Transverse colon (tissue), 4 donors: ENCODE measurements at regions not wholly inside any gene's neighbourhood (a gene's known extent, or its start where the extent isn't known, plus 50 kb on each side); places are given as distances from the start of the nearest gene placed in this dataset.

Experiments used
- DNase-seq: peaks from one replicate; pipeline ENCODE4 v3.0.0-alpha.2; 2019
- H3K27ac ChIP-seq, 4 donors: fragments of 200-600 bp; sonication (generic); 2 replicates each; pipeline ENCODE4 v1.5.1; 2016 to 2018; ENCODE audit warnings: inconsistent platforms in 4 of 4
- H3K27me3 ChIP-seq: fragments of 200-600 bp; sonication (generic); 2 replicates; pipeline ENCODE4 v1.5.1; 2017; ENCODE audit warnings: inconsistent platforms
- H3K36me3 ChIP-seq, 4 donors: fragments of 200-600 bp; sonication (generic); 2 replicates each; pipeline ENCODE4 v1.5.1; 2017 to 2019; ENCODE audit warnings: inconsistent platforms in 4 of 4
- H3K4me1 ChIP-seq, 4 donors: fragments of 200-600 bp; sonication (generic); 2 replicates each; pipeline ENCODE4 v1.5.1; 2017 to 2020; ENCODE audit warnings: inconsistent platforms in 4 of 4
- H3K4me3 ChIP-seq, 4 donors: fragments of 200-600 bp; sonication (generic); 1 replicate in 1 of 4; 2 replicates in 3 of 4; pipeline versions ENCODE4 v1.5.1 to v1.6.1; 2017 to 2019; ENCODE audit warnings: inconsistent platforms in 4 of 4
- H3K9me3 ChIP-seq, 2 donors: fragments of 200-600 bp; sonication (generic); 2 replicates each; pipeline ENCODE4 v1.5.1; 2017 to 2019; ENCODE audit warnings: inconsistent platforms in 2 of 2
- CTCF ChIP-seq, 5 experiments: fragments of 200-600 bp in 3 of 5; fragments of 450-650 bp in 2 of 5; sonication (generic) in 3 of 5; IDR thresholded peaks; 1 replicate in 2 of 5; 2 replicates in 3 of 5; pipeline ENCODE4 v1.5.1; 2016 to 2017; ENCODE audit warnings: antibody characterized with exemption in 5 of 5, inconsistent platforms in 3 of 5, mild to moderate bottlenecking in 2 of 5, moderate library complexity in 1 of 5
- EP300 ChIP-seq: sonication (generic); formaldehyde crosslinking; IDR thresholded peaks from one replicate; pipeline ENCODE4 v1.6.1; 2017; ENCODE audit warnings: antibody characterized with exemption, low read depth
- POLR2A ChIP-seq: fragments of 450-650 bp; IDR thresholded peaks from one replicate; pipeline ENCODE4 v1.6.1; 2016; ENCODE audit warnings: antibody characterized with exemption, mild to moderate bottlenecking, moderate library complexity
- POLR2AphosphoS5 ChIP-seq, 3 donors: sonication (generic); formaldehyde crosslinking; IDR thresholded peaks; one replicate each; pipeline ENCODE4 v1.6.1; 2016; ENCODE audit warnings: antibody characterized with exemption in 3 of 3
- WGBS, 2 donors: methylation state at CpG; one replicate each; pipeline ENCODE4 v1.1.5; 2018; ENCODE audit warnings: low coverage in 1 of 2; 5-methylcytosine and 5-hydroxymethylcytosine counted together
- in situ Hi-C, 4 donors: fragments of 200-750 bp; cut with MboI; loops; one replicate each; pipeline versions ENCODE4 v1.15.0 to v1.15.1; 2017; ENCODE audit warnings: low sequenced_read_pairs in 3 of 4, low pct_ligation_motif_present in 1 of 4, low pct_unique_long_range_greater_than_20kb in 1 of 4
- intact Hi-C: fragments of 100-400 bp; cut with DNase I; formaldehyde crosslinking; loops from one replicate; pipeline ENCODE4 v1.15.1; 2023; ENCODE audit warnings: low total_unique reads

DNA sequence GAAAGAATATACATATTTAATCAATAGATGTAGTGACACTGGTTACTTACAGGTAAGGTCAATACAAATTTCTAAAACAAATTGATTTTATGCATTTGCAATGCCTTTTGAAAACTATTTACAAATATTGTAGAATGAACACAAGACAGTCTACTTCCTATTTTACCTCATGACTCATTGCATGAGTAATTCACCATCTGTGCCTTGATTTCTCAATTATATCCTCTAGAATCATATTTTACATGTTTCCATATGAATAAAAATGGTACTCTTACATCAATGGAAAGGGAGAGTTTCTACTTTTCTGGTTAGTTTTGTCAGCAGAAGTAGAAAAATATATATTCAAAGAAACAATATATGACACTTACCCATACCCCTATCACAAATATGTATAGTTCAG is 203.8 kb upstream of the CDH7 start:
- TF ChIP-seq POLR2AphosphoS5 (IDR thresholded peaks at IDR 0.05) (no peak), POLR2A (no peak), CTCF (IDR thresholded peaks at IDR 0.05) (no peak), EP300 (no peak)
- DNase-seq: no peak
- Histone ChIP-seq H3K36me3 (no peaks in the 10 kb centered on the region), H3K4me1 (no peaks in the 10 kb centered on the region), H3K27me3 (no peaks in the 10 kb centered on the region), H3K9me3 (no peaks in the 10 kb centered on the region), H3K4me3 (no peak overlapping the region), H3K27ac (no peak overlapping the region)
- intact Hi-C loops: no loop called here
- in situ Hi-C loops: no loop called here

GRCh38 chr18:65544701-65545100 is 206.1 kb upstream of the CDH7 start:
- DNase-seq: no peak
- no peak overlapping the region for H3K4me3 ChIP-seq
- H3K27me3 ChIP-seq: no peaks in the 10 kb centered on the region
- in situ Hi-C loops: no loop called here
- H3K27ac ChIP-seq: no peak overlapping the region
- H3K9me3 ChIP-seq: no peaks in the 10 kb centered on the region
- no peaks in the 10 kb centered on the region for H3K36me3 ChIP-seq
- 90 to 91% methylated on average over 6 of the region's 6 CpGs for WGBS, 2 donors
- no peaks in the 10 kb centered on the region for H3K4me1 ChIP-seq
- TF ChIP-seq EP300: no peak
- TF ChIP-seq POLR2AphosphoS5 (IDR thresholded peaks at IDR 0.05): no peak
- TF ChIP-seq POLR2A: no peak
- TF ChIP-seq CTCF (IDR thresholded peaks at IDR 0.05): no peak
- intact Hi-C loops: no loop called here

DNA sequence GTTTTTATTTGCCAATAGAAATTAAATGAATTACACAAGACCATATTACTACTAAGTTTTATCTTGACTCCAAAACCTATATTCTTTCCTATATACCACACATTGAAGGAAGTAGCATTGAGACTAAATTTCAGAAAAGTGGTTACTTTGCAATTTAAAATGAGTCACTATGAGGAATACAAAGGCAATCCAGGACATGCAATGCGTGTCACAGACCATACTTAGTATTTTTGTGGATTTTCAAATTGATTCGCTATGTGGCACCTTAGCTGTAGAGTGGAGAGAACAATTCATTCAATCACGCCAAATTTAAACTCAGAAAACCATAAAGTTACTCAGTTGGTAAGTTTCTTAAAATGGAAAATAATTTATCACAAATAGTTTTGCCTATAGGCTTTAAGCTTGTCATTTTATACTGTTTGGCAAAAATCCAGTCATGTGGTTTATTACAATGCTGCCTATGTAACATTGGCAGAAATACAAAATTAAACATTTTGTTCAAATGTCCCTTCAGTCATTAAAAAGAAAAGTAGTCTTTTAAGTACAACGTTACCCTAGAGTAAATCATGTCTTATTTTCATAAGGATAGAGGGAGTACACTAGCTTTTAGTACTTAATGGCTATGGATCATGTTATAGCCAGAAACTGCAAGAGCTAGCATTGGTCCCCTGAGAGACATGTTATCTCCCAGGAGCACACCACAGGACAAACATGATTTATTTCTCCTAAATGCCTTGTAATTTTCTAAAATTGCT is 222.8 kb upstream of the CDH7 start:
- Histone ChIP-seq H3K36me3 (no peaks in the 10 kb centered on the region), H3K9me3 (no peaks in the 10 kb centered on the region), H3K27ac (no peak overlapping the region), H3K4me3 (no peak overlapping the region), H3K4me1 (no peaks in the 10 kb centered on the region), H3K27me3 (no peaks in the 10 kb centered on the region)
- in situ Hi-C loops (no loop called here), intact Hi-C loops (no loop called here)
- 58 to 60% methylated on average over 4 of the region's 4 CpGs for WGBS, 2 donors
- TF ChIP-seq POLR2AphosphoS5 (IDR thresholded peaks at IDR 0.05) (no peak), EP300 (no peak)
- DNase-seq: no peak

DNA sequence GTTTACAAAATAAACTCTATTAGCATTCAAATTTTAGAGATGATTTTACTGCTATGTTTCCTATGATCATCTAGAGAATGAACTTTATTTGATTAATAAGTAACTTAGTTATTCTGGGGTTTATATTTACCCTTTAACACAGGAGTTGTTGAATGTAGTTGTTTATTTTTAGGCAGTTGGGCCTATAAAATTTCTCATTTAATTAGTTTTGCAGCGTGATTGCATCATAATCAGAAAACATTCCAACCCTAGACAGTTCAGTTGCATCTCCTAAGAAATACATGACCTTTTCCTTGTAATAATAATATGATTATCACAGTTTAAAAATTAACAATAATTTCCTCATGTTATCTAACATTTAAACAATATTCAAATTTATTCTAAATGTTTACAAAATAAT is 224.7 kb upstream of the CDH7 start:
- WGBS, 2 donors: 18 to 30% methylated on average over 1 of the region's 1 CpG
- H3K27ac ChIP-seq: no peak overlapping the region
- no peak for DNase-seq
- H3K36me3 ChIP-seq: no peaks in the 10 kb centered on the region
- intact Hi-C loops: no loop called here
- H3K4me3 ChIP-seq: no peak overlapping the region
- TF ChIP-seq POLR2A: no peak
- TF ChIP-seq EP300: no peak
- no peak for TF ChIP-seq POLR2AphosphoS5 (IDR thresholded peaks at IDR 0.05)
- TF ChIP-seq CTCF (IDR thresholded peaks at IDR 0.05): no peak
- no peaks in the 10 kb centered on the region for H3K9me3 ChIP-seq
- no peaks in the 10 kb centered on the region for H3K27me3 ChIP-seq
- in situ Hi-C loops: no loop called here
- no peaks in the 10 kb centered on the region for H3K4me1 ChIP-seq

- H3K4me1 ChIP-seq: no peaks in the 10 kb centered on the region
- no peak overlapping the region for H3K27ac ChIP-seq
- WGBS, 2 donors: 91% methylated on average over 3 of the region's 3 CpGs; no CpG with 5 or more reads in 1 of the 2 donors
- H3K36me3 ChIP-seq: no peaks in the 10 kb centered on the region
- no peaks in the 10 kb centered on the region for H3K27me3 ChIP-seq
- no peak for DNase-seq
- intact Hi-C loops: no loop called here
- TF ChIP-seq POLR2AphosphoS5 (IDR thresholded peaks at IDR 0.05) (no peak), CTCF (IDR thresholded peaks at IDR 0.05) (no peak), POLR2A (no peak), EP300 (no peak)
- no peaks in the 10 kb centered on the region for H3K9me3 ChIP-seq
- in situ Hi-C loops: no loop called here
- no peak overlapping the region for H3K4me3 ChIP-seq
Measured at GRCh38 chr18:65523461-65523860, 227.4 kb upstream of the CDH7 start.
